HFF-Myc (cell line): ENCODE measurements at regions not wholly inside any gene's neighbourhood (a gene's known extent, or its start where the extent isn't known, plus 50 kb on each side); places are given as distances from the start of the nearest gene placed in this dataset.

Source experiments
- DNase-seq: peaks from one replicate; pipeline ENCODE4 v3.0.0-alpha.2; 2011; ENCODE audit warnings: low read depth; ENCODE audit errors: extremely low read depth
- H3K4me3 ChIP-seq: replicated peaks from 2 replicates; pipeline ENCODE4 v1.5.1; 2011; ENCODE audit warnings: low read depth, mild to moderate bottlenecking, control low read depth, low read length
- CTCF ChIP-seq: IDR thresholded peaks from 2 replicates; pipeline ENCODE4 v1.5.1; 2012; ENCODE audit warnings: mild to moderate bottlenecking, low read depth, low read length, control low read depth; ENCODE audit errors: missing control alignments

GRCh38 chrX:110442635-110443034, 84.0 kb downstream of the RTL9 start:
- no peak overlapping the region for H3K4me3 ChIP-seq
- DNase-seq: no peak
- peak; percentile 36 for TF ChIP-seq CTCF

- TF ChIP-seq CTCF: no peak
- H3K4me3 ChIP-seq: no peak overlapping the region
- DNase-seq: no peak
Observed at GRCh38 chrX:110444996-110445395, 86.3 kb downstream of the RTL9 start.

GRCh38 chrX:110448459-110448858, 89.8 kb downstream of the RTL9 start:
- no peak for TF ChIP-seq CTCF
- no peak for DNase-seq
- no peak overlapping the region for H3K4me3 ChIP-seq

- no peak for TF ChIP-seq CTCF
Observed at GRCh38 chrX:110449312-110449711, 90.7 kb downstream of the RTL9 start.

GRCh38 chrX:110450050-110450449, 91.4 kb downstream of the RTL9 start:
- H3K4me3 ChIP-seq: no peak overlapping the region
- no peak for DNase-seq
- peak; percentile 62 for TF ChIP-seq CTCF

More at GRCh38 chrX:110449312-110449711, 90.7 kb downstream of the RTL9 start:
- no peak overlapping the region for H3K4me3 ChIP-seq
- no peak for DNase-seq

GRCh38 chrX:110454336-110454735, 95.7 kb downstream of the RTL9 start:
- no peak for DNase-seq
- no peak for TF ChIP-seq CTCF
- no peak overlapping the region for H3K4me3 ChIP-seq

- H3K4me3 ChIP-seq: no peak overlapping the region
- DNase-seq: no peak
- peak; percentile 26 for TF ChIP-seq CTCF
Observed at GRCh38 chrX:110462957-110463356, 104.3 kb downstream of the RTL9 start.
